HG03064 (cell line): ENCODE measurements at regions not wholly inside any gene's neighbourhood (a gene's known extent, or its start where the extent isn't known, plus 50 kb on each side); places are given as distances from the start of the nearest gene placed in this dataset.
"Not testable (repeated sequence)": the region's sequence is repeated elsewhere in the genome, so short reads cannot be mapped to it uniquely, and the experiment has no call there.

ENCODE experiments used
- ATAC-seq: cut with Tn5 transposase; IDR thresholded peaks from one replicate; pipeline ENCODE4 v1.9.1; 2021; ENCODE audit warnings: low read depth; ENCODE audit not compliant: unreplicated experiment

DNA sequence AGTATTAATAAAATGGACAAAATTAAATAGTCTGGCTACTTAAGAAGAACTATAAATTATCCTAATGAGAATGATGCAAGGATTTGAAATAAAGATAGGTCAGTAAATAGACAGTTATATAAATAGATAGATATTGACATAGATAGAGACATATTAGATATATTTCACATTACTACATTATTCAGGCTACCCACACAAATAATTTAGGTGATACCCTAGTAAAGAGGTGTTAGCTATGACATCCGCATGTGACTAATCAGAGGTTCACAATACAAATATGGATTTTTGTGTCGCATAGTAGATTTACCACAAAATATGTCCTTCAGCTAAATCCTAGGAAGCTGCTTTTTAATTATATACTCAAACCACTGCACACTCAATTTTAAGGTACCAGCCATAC is 729.0 kb upstream of the ANO3 start:
- no peak for ATAC-seq

- ATAC-seq, result no peak
These were observed 719.1 kb upstream of the ANO3 start for GRCh38 chr11:25612806-25613205.

- no peak for ATAC-seq
These were observed 718.5 kb upstream of the ANO3 start for GRCh38 chr11:25613451-25613850.

DNA sequence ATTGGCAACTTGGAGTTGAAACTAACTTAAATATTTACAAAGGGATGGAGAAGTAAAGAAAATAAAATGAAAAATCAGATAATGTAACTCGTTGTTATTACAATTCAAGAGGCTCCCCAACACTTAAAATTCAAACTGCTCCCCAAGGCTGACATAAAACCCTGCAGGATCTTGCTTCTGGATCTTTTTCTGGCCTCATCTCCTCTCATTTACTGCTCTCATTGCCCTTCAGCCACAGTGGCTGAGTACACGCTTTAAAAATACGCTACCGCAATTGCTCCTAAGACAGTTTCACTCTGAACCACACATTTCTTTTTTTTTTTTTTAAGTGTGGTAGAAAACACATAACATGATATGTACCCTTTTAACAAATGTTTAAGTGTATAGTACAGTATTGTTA is 718.1 kb upstream of the ANO3 start:
- no peak for ATAC-seq

DNA sequence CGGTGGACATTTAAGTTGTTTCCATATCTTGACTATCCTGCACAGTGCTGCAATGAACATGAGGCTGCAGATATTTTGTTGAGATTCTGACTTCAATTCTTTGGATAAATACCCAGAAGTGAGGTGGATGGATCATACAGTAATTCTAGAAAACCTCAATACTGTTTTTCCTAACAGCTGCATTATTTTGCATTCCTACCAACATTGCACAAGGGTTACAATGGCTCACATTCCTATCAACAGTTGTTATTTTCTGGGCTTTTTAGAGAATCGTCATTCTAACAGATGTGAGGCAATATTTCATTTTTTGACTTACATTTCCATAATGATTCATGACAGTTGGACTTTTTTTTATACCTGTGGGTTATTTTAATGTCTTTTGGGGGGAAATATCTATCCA is 716.9 kb upstream of the ANO3 start:
- no peak for ATAC-seq

GRCh38 chr11:25615841-25616240 is 716.1 kb upstream of the ANO3 start:
- ATAC-seq, result no peak

GRCh38 chr11:25625094-25625493 is 706.8 kb upstream of the ANO3 start:
- ATAC-seq, result no peak

DNA sequence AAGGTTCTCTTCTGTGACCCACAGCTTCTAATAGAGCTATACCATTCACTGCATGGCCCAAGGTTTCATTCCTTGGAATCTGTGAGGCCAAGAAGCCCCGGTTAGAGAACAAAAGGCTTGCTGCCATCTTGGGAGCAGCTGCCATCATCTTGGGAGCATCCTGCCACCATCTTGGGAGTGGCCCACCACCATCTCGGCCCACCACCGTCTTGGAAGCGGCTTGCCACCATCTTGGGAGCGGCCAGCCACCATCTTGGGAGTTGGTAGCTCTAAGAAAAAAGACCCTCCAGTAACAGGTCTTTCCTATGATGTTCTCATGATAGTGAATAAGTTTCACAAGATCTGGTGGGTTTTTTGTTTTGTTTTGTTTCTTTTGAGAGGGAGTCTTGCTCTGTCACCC is 703.9 kb upstream of the ANO3 start:
- ATAC-seq, result no peak

GRCh38 chr11:25633230-25633629 is 698.7 kb upstream of the ANO3 start:
- no peak for ATAC-seq

GRCh38 chr11:25649220-25649619 is 682.7 kb upstream of the ANO3 start:
- ATAC-seq, result not testable (repeated sequence)

GRCh38 chr11:25650319-25650718 is 681.6 kb upstream of the ANO3 start:
- no peak for ATAC-seq

DNA sequence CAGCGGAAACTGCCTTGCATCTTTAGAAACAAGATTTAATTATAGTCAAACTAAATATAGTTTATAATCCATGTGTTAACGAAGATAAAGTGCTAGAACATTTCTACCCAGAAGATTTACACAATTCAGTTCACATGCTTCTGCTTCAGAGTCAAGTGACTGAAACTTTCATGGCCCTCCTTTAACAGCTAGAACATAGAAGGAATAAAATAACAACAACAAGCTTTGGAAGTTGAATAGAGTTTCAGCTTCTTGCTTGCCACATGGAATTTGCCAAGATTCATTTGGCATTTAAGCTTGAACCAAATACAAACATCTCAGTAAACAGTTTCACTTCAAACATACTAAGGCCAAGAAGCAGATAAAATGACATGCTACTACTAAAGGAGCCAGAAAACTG is 676.3 kb upstream of the ANO3 start:
- ATAC-seq, result no peak

GRCh38 chr11:25658916-25659315 is 673.0 kb upstream of the ANO3 start:
- ATAC-seq, result no peak

DNA sequence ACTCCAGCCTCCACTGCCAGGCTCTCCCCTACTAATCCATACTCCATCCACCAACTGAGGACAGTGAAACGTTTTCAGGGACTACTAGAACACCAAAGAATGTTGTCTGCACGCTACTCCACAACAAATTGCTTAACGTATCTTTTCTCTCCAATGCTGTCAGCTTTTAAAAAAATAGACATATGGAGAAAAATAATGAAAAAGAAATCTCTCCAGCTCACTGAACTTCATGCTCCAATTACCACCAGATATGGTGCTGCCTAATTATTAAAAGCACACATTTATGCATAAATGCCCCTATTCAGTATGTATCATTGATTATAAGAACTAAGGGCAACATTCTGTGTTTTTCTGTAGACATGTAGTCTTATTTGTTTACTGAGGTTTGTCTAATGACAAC is 672.2 kb upstream of the ANO3 start:
- no peak for ATAC-seq

DNA sequence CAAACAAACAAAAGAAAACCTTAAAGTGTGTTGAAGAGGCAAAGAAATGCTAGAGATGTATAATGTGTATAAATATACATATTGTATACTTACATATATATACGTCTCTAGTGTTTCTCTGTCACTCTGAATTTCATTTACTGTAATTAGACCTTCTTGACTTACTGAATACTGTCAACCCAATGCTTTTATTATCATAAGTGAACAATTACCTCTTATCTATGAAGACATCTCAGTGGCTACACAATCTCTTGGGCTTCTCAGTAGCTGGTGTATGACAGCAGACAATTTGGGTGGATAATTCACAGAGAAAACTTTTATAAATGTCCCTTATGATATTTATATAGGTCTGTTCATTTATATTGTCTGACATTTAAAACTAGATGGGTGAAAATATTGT is 664.1 kb upstream of the ANO3 start:
- no peak for ATAC-seq

DNA sequence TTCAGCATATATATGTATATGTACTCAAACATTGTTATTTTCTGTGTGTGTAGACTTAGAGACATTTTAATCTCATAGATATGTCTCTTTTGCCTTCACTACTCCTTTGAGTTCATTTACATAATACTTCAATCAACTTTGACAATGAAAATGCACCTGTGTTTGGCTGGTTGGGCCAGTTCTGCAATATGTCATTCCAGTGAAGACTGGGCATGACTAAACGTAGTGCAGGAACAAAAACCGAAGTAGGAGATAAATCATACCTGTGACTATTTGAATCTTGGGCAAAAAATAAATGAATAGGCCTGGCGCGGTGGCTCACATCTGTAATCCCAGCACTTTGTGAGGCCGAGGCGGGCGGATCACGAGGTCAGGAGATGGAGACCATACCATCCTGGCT is 640.0 kb upstream of the ANO3 start:
- ATAC-seq, result no peak

- ATAC-seq, result no peak
These were observed 629.5 kb upstream of the ANO3 start for GRCh38 chr11:25702417-25702816.

- ATAC-seq, result no peak
These were observed 621.0 kb upstream of the ANO3 start for GRCh38 chr11:25710975-25711374.

DNA sequence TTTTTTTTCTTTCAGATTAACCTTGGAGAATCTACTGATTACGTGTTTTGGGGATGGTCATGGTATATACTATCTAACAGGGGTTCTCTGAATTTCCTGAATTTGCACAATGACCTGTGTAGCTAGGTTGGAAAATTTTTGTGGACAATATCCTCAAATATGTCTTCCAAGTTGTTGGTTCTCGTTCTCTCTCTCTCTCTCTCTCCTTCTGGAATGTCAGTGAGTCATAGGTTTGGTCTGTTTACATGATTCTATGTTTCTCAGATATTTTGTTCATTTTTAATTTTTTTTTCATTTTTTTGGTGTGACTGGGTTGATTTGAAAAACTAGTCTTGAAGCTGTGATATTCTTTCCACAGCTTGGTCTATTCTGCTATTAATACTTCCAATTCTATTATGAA is 604.0 kb upstream of the ANO3 start:
- no peak for ATAC-seq

DNA sequence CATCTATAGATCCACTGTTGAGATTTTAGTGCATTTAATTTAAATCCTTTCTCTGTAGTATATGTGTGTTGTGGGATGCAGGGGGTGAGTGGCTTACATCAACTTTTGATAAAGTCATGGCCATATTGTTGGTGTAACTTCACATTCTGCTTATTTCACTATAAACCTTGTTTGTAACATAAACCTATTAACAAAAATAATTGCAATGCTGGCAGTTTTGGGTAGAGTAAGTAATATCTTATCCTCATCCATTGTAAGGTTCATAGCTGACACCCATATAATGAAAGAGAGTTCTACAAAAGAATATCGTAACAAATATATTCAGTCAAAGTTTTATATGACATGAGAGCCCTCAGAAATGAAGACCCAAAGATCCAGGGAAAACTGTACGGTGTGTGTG is 601.7 kb upstream of the ANO3 start:
- no peak for ATAC-seq

DNA sequence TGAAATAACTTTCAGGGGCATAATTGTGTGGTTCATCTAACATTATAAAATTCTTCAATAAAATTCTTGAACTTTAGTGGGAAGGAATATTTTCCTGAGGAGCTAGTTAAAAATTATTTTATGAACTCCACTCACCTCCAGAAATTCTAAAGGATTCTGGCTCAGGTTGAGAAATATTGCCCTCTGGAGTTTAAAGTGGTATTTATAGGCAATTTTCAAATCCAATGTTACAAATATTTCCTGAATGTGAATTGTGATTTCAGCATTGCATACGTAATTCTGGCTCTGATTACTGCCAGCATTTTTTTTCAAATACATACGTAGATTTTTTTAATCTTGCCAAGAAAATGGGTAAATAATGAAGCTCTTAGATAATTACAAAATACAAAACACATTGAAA is 598.2 kb upstream of the ANO3 start:
- no peak for ATAC-seq

GRCh38 chr11:25734591-25735211 is 597.2 kb upstream of the ANO3 start:
- ATAC-seq, result no peak

- no peak for ATAC-seq
These were observed 594.8 kb upstream of the ANO3 start for GRCh38 chr11:25737071-25737675.
